Smooth muscle cell (in vitro differentiated cells): ENCODE measurements at regions not wholly inside any gene's neighbourhood (a gene's known extent, or its start where the extent isn't known, plus 50 kb on each side); places are given as distances from the start of the nearest gene placed in this dataset.

Experiments used
- DNase-seq: peaks from one replicate; lab custom pipeline; 2025; ENCODE audit not compliant: unreplicated experiment; lab: John Stamatoyannopoulos, UW
- H2AFZ ChIP-seq: fragments of 200-600 bp; sonication (generic); 2 replicates; pipeline ENCODE4 v1.6.0; 2016; ENCODE audit warnings: antibody characterized with exemption, low read depth, mild to moderate bottlenecking
- H3F3A ChIP-seq: fragments of 200-600 bp; sonication (generic); 2 replicates; pipeline ENCODE4 v1.6.0; 2017; ENCODE audit warnings: antibody characterized with exemption, low read depth
- H3K27ac ChIP-seq: fragments of 200-600 bp; sonication (generic); 2 replicates; pipeline ENCODE4 v1.5.1; 2016; ENCODE audit warnings: low read depth, mild to moderate bottlenecking
- H3K27me3 ChIP-seq: fragments of 200-600 bp; sonication (generic); 2 replicates; pipeline ENCODE4 v1.6.1; 2016; ENCODE audit warnings: low read depth, mild to moderate bottlenecking
- H3K36me3 ChIP-seq: fragments of 200-600 bp; sonication (generic); 2 replicates; pipeline ENCODE4 v1.5.1; 2016; ENCODE audit warnings: low read depth
- H3K4me1 ChIP-seq: fragments of 200-600 bp; sonication (generic); 2 replicates; pipeline ENCODE4 v1.5.1; 2016; ENCODE audit warnings: low read depth
- H3K4me2 ChIP-seq: fragments of 200-600 bp; sonication (generic); 2 replicates; pipeline ENCODE4 v1.6.0; 2016; ENCODE audit warnings: mild to moderate bottlenecking
- H3K4me3 ChIP-seq: fragments of 200-600 bp; sonication (generic); 2 replicates; pipeline ENCODE4 v1.5.1; 2016; ENCODE audit warnings: mild to moderate bottlenecking
- H3K79me2 ChIP-seq: fragments of 200-600 bp; sonication (generic); 2 replicates; pipeline ENCODE4 v1.6.0; 2016; ENCODE audit warnings: low read depth, mild to moderate bottlenecking
- H3K9ac ChIP-seq: fragments of 200-600 bp; sonication (generic); 2 replicates; pipeline ENCODE4 v1.6.0; 2016; ENCODE audit warnings: low read depth
- H3K9me3 ChIP-seq: fragments of 200-600 bp; sonication (generic); replicated peaks from 2 replicates; pipeline ENCODE4 v1.5.1; 2016; ENCODE audit warnings: low read depth
- H4K20me1 ChIP-seq: fragments of 200-600 bp; sonication (generic); 2 replicates; pipeline ENCODE4 v1.6.0; 2016; ENCODE audit warnings: low read depth
- CTCF ChIP-seq: fragments of 200-600 bp; sonication (generic); IDR thresholded peaks from 2 replicates; pipeline ENCODE4 v1.5.1; 2017; ENCODE audit warnings: borderline replicate concordance, mild to moderate bottlenecking, antibody characterized with exemption; ENCODE audit not compliant: insufficient read depth, poor library complexity, severe bottlenecking
- WGBS: methylation state at CpG from one replicate; pipeline ENCODE4 v1.1.7; 2016; ENCODE audit warnings: low lambda C conversion rate; 5-methylcytosine and 5-hydroxymethylcytosine counted together

- Histone ChIP-seq H3K9me3 (no peaks in the 10 kb centered on the region), H3K4me3 (no peak overlapping the region), H3K79me2 (no peaks in the 10 kb centered on the region), H3K27me3 (no peaks in the 10 kb centered on the region), H2AFZ (no peak overlapping the region), H3K27ac (no peak overlapping the region), H3K4me2 (no peak overlapping the region), H3K36me3 (no peaks in the 10 kb centered on the region), H3F3A (no peaks in the 10 kb centered on the region), H3K9ac (no peak overlapping the region), H4K20me1 (no peaks in the 10 kb centered on the region), H3K4me1 (no peaks in the 10 kb centered on the region)
- 69% methylated on average over 4 of the region's 4 CpGs for WGBS
- DNase-seq, result no peak
- TF ChIP-seq CTCF, result no peak
Observed at GRCh38 chr3:116886202-116886893, 176.8 kb downstream of the TUSC7 start.

GRCh38 chr3:116896116-116896515 is 186.5 kb downstream of the TUSC7 start:
- H3K4me1 ChIP-seq, result peaks cover 5% of the 10 kb centered on the region
- H3K79me2 ChIP-seq, result no peaks in the 10 kb centered on the region
- no peak overlapping the region for H3K9ac ChIP-seq
- WGBS, result 90% methylated on average over 2 of the region's 2 CpGs
- H3K27ac ChIP-seq, result no peak overlapping the region
- no peaks in the 10 kb centered on the region for H3F3A ChIP-seq
- no peak overlapping the region for H2AFZ ChIP-seq
- no peak for TF ChIP-seq CTCF
- H3K36me3 ChIP-seq, result no peaks in the 10 kb centered on the region
- H3K27me3 ChIP-seq, result no peaks in the 10 kb centered on the region
- no peaks in the 10 kb centered on the region for H3K9me3 ChIP-seq
- no peaks in the 10 kb centered on the region for H4K20me1 ChIP-seq
- no peak overlapping the region for H3K4me3 ChIP-seq
- DNase-seq, result no peak
- H3K4me2 ChIP-seq, result no peak overlapping the region

- H3K36me3 ChIP-seq, result no peaks in the 10 kb centered on the region
- no peak overlapping the region for H3K27ac ChIP-seq
- no peak overlapping the region for H3K9ac ChIP-seq
- no peak overlapping the region for H2AFZ ChIP-seq
- no peak overlapping the region for H3K4me3 ChIP-seq
- H3F3A ChIP-seq, result no peaks in the 10 kb centered on the region
- peaks cover 5% of the 10 kb centered on the region for H3K4me1 ChIP-seq
- H4K20me1 ChIP-seq, result no peaks in the 10 kb centered on the region
- H3K79me2 ChIP-seq, result no peaks in the 10 kb centered on the region
- WGBS, result 84% methylated on average over 3 of the region's 3 CpGs
- no peaks in the 10 kb centered on the region for H3K9me3 ChIP-seq
- no peak for DNase-seq
- H3K4me2 ChIP-seq, result no peak overlapping the region
- no peak for TF ChIP-seq CTCF
- H3K27me3 ChIP-seq, result no peaks in the 10 kb centered on the region
Observed at GRCh38 chr3:116897382-116897781, 187.8 kb downstream of the TUSC7 start.

GRCh38 chr3:116899253-116899652 is 189.7 kb downstream of the TUSC7 start:
- Histone ChIP-seq H3K4me1 (peaks cover 5% of the 10 kb centered on the region), H2AFZ (no peak overlapping the region), H3K27me3 (no peaks in the 10 kb centered on the region), H4K20me1 (no peaks in the 10 kb centered on the region), H3K9ac (no peak overlapping the region), H3K4me3 (no peak overlapping the region), H3F3A (no peaks in the 10 kb centered on the region), H3K4me2 (no peak overlapping the region), H3K9me3 (no peaks in the 10 kb centered on the region), H3K27ac (no peak overlapping the region), H3K36me3 (no peaks in the 10 kb centered on the region), H3K79me2 (no peaks in the 10 kb centered on the region)
- WGBS, result 86% methylated on average over 4 of the region's 4 CpGs
- DNase-seq, result no peak
- no peak for TF ChIP-seq CTCF
